NCI-H1092 treated with DMSO at 0.1 percent for 48 hours (cell line): ENCODE measurements at regions not wholly inside any gene's neighbourhood (a gene's known extent, or its start where the extent isn't known, plus 50 kb on each side); places are given as distances from the start of the nearest gene placed in this dataset.

ENCODE experiments used
- DNase-seq: peaks from one replicate; lab custom pipeline; 2025; lab: John Stamatoyannopoulos, UW

- DNase-seq, result no peak
Measured at GRCh38 chr10:110436554-110437350, 61.0 kb upstream of the DUSP5 start.

GRCh38 chr10:110437351-110437605, 60.4 kb upstream of the DUSP5 start:
- DNase-seq, result no peak

- DNase-seq, result no peak
Measured at GRCh38 chr10:110437761-110438341, 59.9 kb upstream of the DUSP5 start.

GRCh38 chr10:110442746-110443145, 55.0 kb upstream of the DUSP5 start:
- DNase-seq, result no peak

- DNase-seq, result no peak
Measured at GRCh38 chr10:110443239-110444003, 54.3 kb upstream of the DUSP5 start.

GRCh38 chr10:110444004-110444337, 53.7 kb upstream of the DUSP5 start:
- no peak for DNase-seq

GRCh38 chr10:110445871-110446270, 51.8 kb upstream of the DUSP5 start:
- DNase-seq, result no peak

- no peak for DNase-seq
Measured at GRCh38 chr10:110446277-110446676, 51.4 kb upstream of the DUSP5 start.

- DNase-seq, result no peak
Measured at GRCh38 chr10:110446954-110447608, 50.6 kb upstream of the DUSP5 start.

GRCh38 chr10:110447886-110448285, 49.8 kb upstream of the DUSP5 start:
- peak; percentile 3 for DNase-seq
